ENCODE measurements at regions not wholly inside any gene's neighbourhood (a gene's known extent, or its start where the extent isn't known, plus 50 kb on each side); places are given as distances from the start of the nearest gene placed in this dataset.
"Not testable (repeated sequence)": the region's sequence is repeated elsewhere in the genome, so short reads cannot be mapped to it uniquely, and the experiment has no call there.

DNA sequence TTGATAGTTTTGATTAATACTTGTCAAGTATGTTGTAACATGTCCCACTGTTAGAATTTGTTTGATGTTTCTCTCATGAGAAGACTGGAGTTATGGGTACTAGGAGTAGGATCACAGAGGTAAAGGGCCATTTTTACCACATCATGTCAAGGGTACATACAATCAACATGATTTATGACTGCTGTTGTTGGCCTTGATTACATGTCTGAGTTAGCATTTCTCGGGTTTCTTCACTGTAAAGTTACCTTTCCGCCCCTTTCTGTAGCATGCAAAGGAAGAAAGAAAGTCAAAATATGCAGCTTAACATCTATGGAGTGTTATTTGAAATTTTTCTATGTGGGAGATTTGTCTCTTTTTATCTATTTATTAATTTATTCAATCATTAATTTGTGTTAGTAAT, 1456.4 kb downstream of the SUCLG1 start:
- no peaks in the 10 kb centered on the region for H3K9me3 ChIP-seq
- H3K4me1 ChIP-seq, result no peaks in the 10 kb centered on the region
- TF ChIP-seq, protein P1, sequence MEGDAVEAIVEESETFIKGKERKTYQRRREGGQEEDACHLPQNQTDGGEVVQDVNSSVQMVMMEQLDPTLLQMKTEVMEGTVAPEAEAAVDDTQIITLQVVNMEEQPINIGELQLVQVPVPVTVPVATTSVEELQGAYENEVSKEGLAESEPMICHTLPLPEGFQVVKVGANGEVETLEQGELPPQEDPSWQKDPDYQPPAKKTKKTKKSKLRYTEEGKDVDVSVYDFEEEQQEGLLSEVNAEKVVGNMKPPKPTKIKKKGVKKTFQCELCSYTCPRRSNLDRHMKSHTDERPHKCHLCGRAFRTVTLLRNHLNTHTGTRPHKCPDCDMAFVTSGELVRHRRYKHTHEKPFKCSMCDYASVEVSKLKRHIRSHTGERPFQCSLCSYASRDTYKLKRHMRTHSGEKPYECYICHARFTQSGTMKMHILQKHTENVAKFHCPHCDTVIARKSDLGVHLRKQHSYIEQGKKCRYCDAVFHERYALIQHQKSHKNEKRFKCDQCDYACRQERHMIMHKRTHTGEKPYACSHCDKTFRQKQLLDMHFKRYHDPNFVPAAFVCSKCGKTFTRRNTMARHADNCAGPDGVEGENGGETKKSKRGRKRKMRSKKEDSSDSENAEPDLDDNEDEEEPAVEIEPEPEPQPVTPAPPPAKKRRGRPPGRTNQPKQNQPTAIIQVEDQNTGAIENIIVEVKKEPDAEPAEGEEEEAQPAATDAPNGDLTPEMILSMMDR (IDR thresholded peaks at IDR 0.05; ENCODE audit: low read depth, low read length), result no peak
- H3K36me3 ChIP-seq, result no peaks in the 10 kb centered on the region
- no peak overlapping the region for H3K4me3 ChIP-seq (ENCODE audit: low read depth, low read length)
- no peak for DNase-seq
- H3K27me3 ChIP-seq, result no peaks in the 10 kb centered on the region

DNA sequence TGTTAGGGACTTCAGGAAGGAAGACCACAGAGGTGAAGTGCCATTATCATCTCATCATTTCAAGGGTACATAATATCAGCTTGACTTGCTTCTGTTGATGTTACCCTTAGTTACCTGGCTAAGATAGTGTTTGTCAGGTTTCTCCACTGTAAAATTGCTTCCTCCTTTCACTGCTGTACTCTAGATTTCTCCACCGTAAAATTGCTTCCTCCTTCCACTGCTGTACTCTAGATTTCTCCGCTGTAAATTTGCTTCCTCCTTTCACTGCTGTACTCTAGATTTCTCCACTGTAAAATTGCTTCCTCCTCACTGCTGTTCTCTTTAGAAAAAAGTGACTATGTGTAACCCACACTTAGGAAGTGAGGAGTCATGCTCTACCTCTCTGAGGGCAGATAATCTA, 1460.3 kb downstream of the SUCLG1 start:
- Histone ChIP-seq H3K4me1 (no peaks in the 10 kb centered on the region), H3K36me3 (no peaks in the 10 kb centered on the region), H3K27me3 (no peaks in the 10 kb centered on the region), H3K9me3 (no peaks in the 10 kb centered on the region), H3K4me3 (ENCODE audit: low read depth, low read length) (no peak overlapping the region)
- no peak for DNase-seq
- TF ChIP-seq, protein P1 (IDR thresholded peaks at IDR 0.05; ENCODE audit: low read depth, low read length), result no peak

- no peak overlapping the region for H3K4me3 ChIP-seq (ENCODE audit: low read depth, low read length)
- TF ChIP-seq, protein P1 (IDR thresholded peaks at IDR 0.05; ENCODE audit: low read depth, low read length), result no peak
- H3K36me3 ChIP-seq, result no peaks in the 10 kb centered on the region
- no peak for DNase-seq
- H3K27me3 ChIP-seq, result no peaks in the 10 kb centered on the region
- H3K4me1 ChIP-seq, result no peaks in the 10 kb centered on the region
- H3K9me3 ChIP-seq, result no peaks in the 10 kb centered on the region
These were observed 1462.9 kb downstream of the SUCLG1 start for GRCh38 chr2:82996217-82996616.

DNA sequence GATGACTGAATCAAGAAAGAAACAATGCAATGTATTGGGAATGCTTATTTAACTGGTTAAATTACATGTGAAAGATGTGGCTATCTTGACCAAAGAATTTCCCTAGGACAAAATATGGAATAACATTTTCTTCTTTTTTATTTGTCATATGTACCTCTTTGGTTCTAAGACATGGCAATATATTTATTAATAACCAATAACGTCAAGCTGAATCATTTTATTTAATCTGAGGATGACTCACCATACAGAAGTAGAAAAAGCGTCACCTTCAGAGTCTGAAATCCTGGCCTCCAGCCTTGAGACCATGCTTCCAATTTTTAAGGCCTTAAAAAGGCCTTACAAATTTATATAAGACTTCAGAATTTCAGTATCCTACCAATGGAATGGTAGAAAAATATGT, 1464.9 kb downstream of the SUCLG1 start:
- no peaks in the 10 kb centered on the region for H3K36me3 ChIP-seq
- no peak for DNase-seq
- TF ChIP-seq, protein P1 (IDR thresholded peaks at IDR 0.05; ENCODE audit: low read depth, low read length), result no peak
- no peak overlapping the region for H3K4me3 ChIP-seq (ENCODE audit: low read depth, low read length)
- H3K4me1 ChIP-seq, result no peaks in the 10 kb centered on the region
- H3K27me3 ChIP-seq, result no peaks in the 10 kb centered on the region
- H3K9me3 ChIP-seq, result no peaks in the 10 kb centered on the region

DNA sequence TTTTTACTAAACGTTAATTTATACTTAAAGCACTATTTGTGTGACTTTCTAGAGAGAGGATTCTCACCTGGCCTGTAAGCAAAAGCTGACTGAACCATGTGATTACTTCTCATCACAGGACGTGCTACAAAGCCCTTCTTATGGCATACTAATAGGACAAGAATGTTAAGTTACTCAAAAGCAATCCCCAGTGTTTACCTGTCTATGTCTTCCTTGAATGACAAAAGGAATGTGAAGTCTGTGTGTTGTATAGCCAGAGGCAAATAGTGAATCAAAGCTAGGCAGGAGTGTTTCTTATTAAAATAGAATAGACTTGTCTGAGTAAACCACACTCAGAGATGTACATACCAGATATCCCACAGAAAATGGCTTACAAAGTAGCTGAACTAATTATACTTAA, 1465.5 kb downstream of the SUCLG1 start:
- no peak for DNase-seq
- TF ChIP-seq, protein P1 (IDR thresholded peaks at IDR 0.05; ENCODE audit: low read depth, low read length), result no peak
- no peak overlapping the region for H3K4me3 ChIP-seq (ENCODE audit: low read depth, low read length)
- no peaks in the 10 kb centered on the region for H3K9me3 ChIP-seq
- no peaks in the 10 kb centered on the region for H3K36me3 ChIP-seq
- H3K27me3 ChIP-seq, result no peaks in the 10 kb centered on the region
- no peaks in the 10 kb centered on the region for H3K4me1 ChIP-seq

DNA sequence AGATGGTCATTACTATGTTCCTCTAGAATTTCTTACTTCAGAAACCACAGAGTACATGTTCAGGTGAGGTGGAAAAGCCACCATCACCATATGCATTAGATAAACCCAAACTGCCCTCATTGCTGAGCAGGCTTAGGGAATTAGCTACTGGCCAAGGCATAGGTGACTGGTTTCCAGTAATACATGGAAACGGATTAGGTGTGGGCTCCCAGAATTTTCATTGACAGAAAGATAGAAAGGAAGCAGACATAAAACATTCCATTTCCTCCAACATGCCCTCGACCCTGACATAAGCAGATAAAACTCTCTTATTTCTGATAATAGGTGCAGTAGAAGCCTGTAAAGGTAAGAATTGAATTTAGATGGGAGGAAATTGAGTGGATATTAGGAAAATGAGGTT, 1466.1 kb downstream of the SUCLG1 start:
- H3K36me3 ChIP-seq, result no peaks in the 10 kb centered on the region
- no peaks in the 10 kb centered on the region for H3K4me1 ChIP-seq
- TF ChIP-seq, protein P1 (IDR thresholded peaks at IDR 0.05; ENCODE audit: low read depth, low read length), result no peak
- no peaks in the 10 kb centered on the region for H3K27me3 ChIP-seq
- DNase-seq, result no peak
- no peaks in the 10 kb centered on the region for H3K9me3 ChIP-seq
- no peak overlapping the region for H3K4me3 ChIP-seq (ENCODE audit: low read depth, low read length)

DNA sequence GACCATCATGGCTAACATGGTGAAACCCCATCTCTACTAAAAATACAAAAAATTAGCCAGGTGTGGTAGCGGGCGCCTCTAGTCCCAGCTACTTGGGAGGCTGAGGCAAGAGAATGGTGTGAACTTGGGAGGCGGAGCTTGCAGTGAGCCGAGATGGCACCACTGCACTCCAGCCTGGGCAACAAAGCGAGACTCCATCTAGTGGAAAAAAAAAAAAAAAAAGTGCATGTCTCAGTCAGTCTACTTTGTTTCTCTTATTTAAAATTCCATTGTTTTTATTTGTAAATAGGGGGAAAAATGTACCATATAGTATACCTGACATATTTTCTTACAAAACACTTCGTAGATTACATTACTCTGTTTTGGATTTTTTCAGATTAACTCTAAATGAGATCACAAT, 1471.4 kb downstream of the SUCLG1 start:
- not testable (repeated sequence) for H3K4me1 ChIP-seq; H3K4me3 ChIP-seq (ENCODE audit: low read depth, low read length); H3K27me3 ChIP-seq; DNase-seq; H3K9me3 ChIP-seq; H3K36me3 ChIP-seq
